Tibial nerve (tissue), 4 donors: ENCODE measurements at regions not wholly inside any gene's neighbourhood (a gene's known extent, or its start where the extent isn't known, plus 50 kb on each side); places are given as distances from the start of the nearest gene placed in this dataset.

ENCODE experiments used
- DNase-seq, 2 donors: peaks; one replicate each; pipeline ENCODE4 v3.0.0-alpha.2; 2019; ENCODE audit warnings: low spot score in 2 of 2
- H3K27ac ChIP-seq, 4 donors: fragments of 200-600 bp; sonication (generic) in 3 of 4; one replicate each; pipeline ENCODE4 v1.5.1; 2017 to 2019; ENCODE audit warnings: mild to moderate bottlenecking in 1 of 4
- H3K27me3 ChIP-seq, 2 donors: fragments of 200-600 bp; sonication (generic) in 1 of 2; one replicate each; pipeline versions ENCODE4 v1.5.1 to v1.6.0; 2017 to 2019
- H3K36me3 ChIP-seq, 3 donors: fragments of 200-600 bp; sonication (generic); one replicate each; pipeline ENCODE4 v1.5.1; 2018 to 2019
- H3K4me1 ChIP-seq, 4 donors: fragments of 200-600 bp; sonication (generic) in 3 of 4; one replicate each; pipeline ENCODE4 v1.5.1; 2017 to 2019
- H3K4me3 ChIP-seq, 4 donors: fragments of 200-600 bp; sonication (generic) in 3 of 4; one replicate each; pipeline ENCODE4 v1.5.1; 2017 to 2019; ENCODE audit warnings: mild to moderate bottlenecking in 1 of 4, moderate library complexity in 1 of 4
- H3K9me3 ChIP-seq, 4 donors: fragments of 200-600 bp; sonication (generic) in 3 of 4; one replicate each; pipeline ENCODE4 v1.5.1; 2017 to 2019
- EP300 ChIP-seq, 2 donors: sonication (generic); formaldehyde crosslinking; IDR thresholded peaks; one replicate each; pipeline ENCODE4 v1.6.1; 2017; ENCODE audit warnings: antibody characterized with exemption in 2 of 2, mild to moderate bottlenecking in 1 of 2
- POLR2A ChIP-seq, 2 donors: fragments of 450-650 bp; IDR thresholded peaks; one replicate each; pipeline ENCODE4 v1.6.1; 2017; ENCODE audit warnings: antibody characterized with exemption in 2 of 2, mild to moderate bottlenecking in 2 of 2, moderate library complexity in 2 of 2
- WGBS, 2 donors: methylation state at CpG; one replicate each; pipeline ENCODE4 v1.1.5; 2018; 5-methylcytosine and 5-hydroxymethylcytosine counted together
- TF ChIP-seq, protein P1 (sequence below), 5 experiments: fragments of 200-600 bp in 3 of 5; fragments of 450-650 bp in 2 of 5; sonication (generic) in 3 of 5; IDR thresholded peaks; one replicate each; pipeline ENCODE4 v1.5.1; 2016 to 2019; ENCODE audit warnings: antibody characterized with exemption in 5 of 5, mild to moderate bottlenecking in 3 of 5, moderate library complexity in 2 of 5

DNA sequence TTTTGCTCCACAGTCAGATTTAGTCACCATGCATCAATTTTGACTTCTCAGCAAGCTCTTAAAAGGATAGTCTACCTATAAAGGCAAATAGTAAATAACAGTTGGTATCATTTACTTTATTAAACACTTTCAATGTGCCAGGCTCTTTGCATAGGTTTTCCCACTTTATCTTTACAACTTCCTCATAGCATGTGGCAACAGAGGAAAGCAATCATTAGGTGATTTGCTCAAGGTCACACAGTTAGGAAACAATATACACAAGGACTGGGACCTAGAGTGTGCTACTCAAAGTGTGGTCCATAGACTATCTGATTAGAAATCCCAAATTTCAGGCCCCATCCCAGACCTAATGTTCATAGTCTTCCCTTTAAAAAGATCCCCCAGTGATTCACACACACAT, 212.3 kb downstream of the MTERF1 start:
- Histone ChIP-seq H3K27ac (no peak overlapping the region), H3K36me3 (no peaks in the 10 kb centered on the region), H3K4me3 (no peak overlapping the region), H3K27me3 (no peaks in the 10 kb centered on the region), H3K4me1 (no peaks in the 10 kb centered on the region), H3K9me3 (no peaks in the 10 kb centered on the region)
- TF ChIP-seq, protein P1, sequence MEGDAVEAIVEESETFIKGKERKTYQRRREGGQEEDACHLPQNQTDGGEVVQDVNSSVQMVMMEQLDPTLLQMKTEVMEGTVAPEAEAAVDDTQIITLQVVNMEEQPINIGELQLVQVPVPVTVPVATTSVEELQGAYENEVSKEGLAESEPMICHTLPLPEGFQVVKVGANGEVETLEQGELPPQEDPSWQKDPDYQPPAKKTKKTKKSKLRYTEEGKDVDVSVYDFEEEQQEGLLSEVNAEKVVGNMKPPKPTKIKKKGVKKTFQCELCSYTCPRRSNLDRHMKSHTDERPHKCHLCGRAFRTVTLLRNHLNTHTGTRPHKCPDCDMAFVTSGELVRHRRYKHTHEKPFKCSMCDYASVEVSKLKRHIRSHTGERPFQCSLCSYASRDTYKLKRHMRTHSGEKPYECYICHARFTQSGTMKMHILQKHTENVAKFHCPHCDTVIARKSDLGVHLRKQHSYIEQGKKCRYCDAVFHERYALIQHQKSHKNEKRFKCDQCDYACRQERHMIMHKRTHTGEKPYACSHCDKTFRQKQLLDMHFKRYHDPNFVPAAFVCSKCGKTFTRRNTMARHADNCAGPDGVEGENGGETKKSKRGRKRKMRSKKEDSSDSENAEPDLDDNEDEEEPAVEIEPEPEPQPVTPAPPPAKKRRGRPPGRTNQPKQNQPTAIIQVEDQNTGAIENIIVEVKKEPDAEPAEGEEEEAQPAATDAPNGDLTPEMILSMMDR (IDR thresholded peaks at IDR 0.05), result no peak
- no peak for TF ChIP-seq POLR2A (IDR thresholded peaks at IDR 0.05)
- TF ChIP-seq EP300 (IDR thresholded peaks at IDR 0.05), result no peak
- DNase-seq, result no peak

DNA sequence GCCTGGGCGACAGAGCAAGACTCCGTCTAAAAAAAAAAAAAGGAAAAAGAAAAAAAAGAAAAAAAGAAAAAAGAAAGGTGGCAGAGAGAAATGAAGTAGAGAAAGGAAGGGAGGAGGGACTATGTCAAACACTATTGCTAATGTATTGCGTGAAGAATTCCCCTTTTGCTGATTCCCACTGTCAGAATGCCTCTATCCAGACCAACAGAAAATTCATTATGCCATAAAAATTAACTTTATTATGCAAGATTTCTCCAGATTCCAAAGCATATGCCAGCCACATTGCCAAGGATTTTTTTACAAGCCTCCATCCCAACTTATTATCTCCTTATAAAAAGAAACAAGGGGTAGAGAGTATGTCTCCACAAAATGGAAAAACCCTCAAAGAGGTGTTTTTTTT, 209.3 kb downstream of the MTERF1 start:
- no peak overlapping the region for H3K27ac ChIP-seq
- H3K36me3 ChIP-seq, result no peaks in the 10 kb centered on the region
- no peaks in the 10 kb centered on the region for H3K9me3 ChIP-seq
- no peak for DNase-seq
- H3K4me1 ChIP-seq, result no peaks in the 10 kb centered on the region
- 89 to 93% methylated on average over 3 of the region's 3 CpGs for WGBS, 2 donors
- H3K4me3 ChIP-seq, result no peak overlapping the region
- TF ChIP-seq EP300 (IDR thresholded peaks at IDR 0.05) (no peak), POLR2A (IDR thresholded peaks at IDR 0.05) (no peak)
- TF ChIP-seq, protein P1 (IDR thresholded peaks at IDR 0.05), result no peak
- no peaks in the 10 kb centered on the region for H3K27me3 ChIP-seq

DNA sequence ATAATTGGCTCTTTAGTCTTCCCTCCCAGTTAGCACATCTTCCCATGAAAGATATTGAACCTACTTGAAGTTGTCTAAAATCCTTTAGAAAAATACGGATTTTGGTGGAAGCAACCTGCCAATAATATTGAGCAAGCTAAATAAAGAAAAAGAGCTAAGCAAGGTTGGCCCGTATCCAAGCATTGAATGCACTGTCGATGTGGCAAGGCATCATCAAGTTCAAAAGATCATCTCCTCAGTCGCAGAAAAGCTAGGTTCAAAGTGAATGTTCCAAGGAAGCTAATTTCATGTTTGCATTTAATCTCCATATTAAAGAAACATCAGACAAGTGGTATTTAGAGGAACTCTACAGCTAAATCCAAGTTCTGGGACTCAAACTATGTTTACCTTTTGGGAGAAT, 206.0 kb downstream of the MTERF1 start:
- H3K4me1 ChIP-seq, result no peaks in the 10 kb centered on the region
- 32 to 39% methylated on average over 4 of the region's 4 CpGs for WGBS, 2 donors
- no peak for DNase-seq
- H3K27ac ChIP-seq, result no peak overlapping the region
- peaks cover 0 to under 1% (median 0%) of the 10 kb centered on the region in 4 donors for H3K9me3 ChIP-seq
- no peak overlapping the region for H3K4me3 ChIP-seq
- TF ChIP-seq EP300 (IDR thresholded peaks at IDR 0.05) (no peak), POLR2A (IDR thresholded peaks at IDR 0.05) (no peak)
- TF ChIP-seq, protein P1 (IDR thresholded peaks at IDR 0.05), result no peak
- H3K36me3 ChIP-seq, result no peaks in the 10 kb centered on the region
- no peaks in the 10 kb centered on the region for H3K27me3 ChIP-seq

DNA sequence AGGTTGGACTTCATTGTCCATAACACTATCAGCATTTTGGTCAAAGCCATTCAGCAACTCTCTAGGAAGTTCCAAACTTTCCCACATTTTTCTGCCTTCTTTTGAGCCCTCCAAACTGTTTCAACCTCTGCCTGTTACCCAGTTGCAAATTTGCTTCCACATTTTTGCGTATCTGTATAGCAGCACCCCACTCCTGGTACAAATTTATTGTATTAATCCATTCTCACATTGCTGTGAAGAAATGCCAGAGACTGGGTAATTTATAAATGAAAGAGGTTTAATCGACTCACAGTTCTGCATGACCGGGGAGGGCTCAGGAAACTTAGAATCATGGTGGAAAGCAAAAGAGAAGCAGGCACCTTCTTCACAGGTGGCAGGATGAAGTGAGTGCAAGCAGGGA, 198.8 kb downstream of the MTERF1 start:
- H3K9me3 ChIP-seq, result peaks cover 0 to 29% (median 9%) of the 10 kb centered on the region in 4 donors
- H3K36me3 ChIP-seq, result peaks cover 0 to 12% (median 0%) of the 10 kb centered on the region in 3 donors
- no peak overlapping the region for H3K4me3 ChIP-seq
- no peak overlapping the region for H3K27ac ChIP-seq
- no peak for DNase-seq
- no peaks in the 10 kb centered on the region for H3K27me3 ChIP-seq
- 94 to 100% methylated on average over 3 of the region's 3 CpGs for WGBS, 2 donors
- TF ChIP-seq POLR2A (IDR thresholded peaks at IDR 0.05), result no peak
- H3K4me1 ChIP-seq, result no peaks in the 10 kb centered on the region

DNA sequence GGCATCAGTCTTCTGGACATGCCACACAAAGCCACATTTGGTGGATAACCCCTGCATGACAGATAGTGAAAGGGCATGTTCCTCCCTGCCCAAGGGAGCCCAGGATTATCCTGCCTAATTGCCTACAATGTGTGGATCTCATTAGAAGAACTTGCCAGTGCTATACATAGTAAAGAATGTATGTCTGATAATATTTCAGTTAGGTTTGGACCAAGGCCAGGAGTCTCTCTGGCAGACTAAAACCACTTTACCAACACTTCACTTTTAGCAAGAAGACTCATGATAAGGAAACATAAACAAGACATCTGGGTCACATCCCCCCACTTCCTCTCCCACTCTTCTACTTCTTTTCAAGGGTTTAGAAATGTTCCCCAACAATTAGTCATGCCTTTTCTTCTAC, 196.7 kb downstream of the MTERF1 start:
- H3K9me3 ChIP-seq, result peaks cover 0 to 33% (median 9%) of the 10 kb centered on the region in 4 donors
- peaks cover 0 to 12% (median 0%) of the 10 kb centered on the region in 3 donors for H3K36me3 ChIP-seq
- H3K27me3 ChIP-seq, result no peaks in the 10 kb centered on the region
- no peak overlapping the region for H3K4me3 ChIP-seq
- no peak overlapping the region for H3K27ac ChIP-seq
- no peaks in the 10 kb centered on the region for H3K4me1 ChIP-seq
- no peak for DNase-seq
- TF ChIP-seq EP300 (IDR thresholded peaks at IDR 0.05), result no peak
- no peak for TF ChIP-seq POLR2A (IDR thresholded peaks at IDR 0.05)
- TF ChIP-seq, protein P1 (IDR thresholded peaks at IDR 0.05), result no peak

DNA sequence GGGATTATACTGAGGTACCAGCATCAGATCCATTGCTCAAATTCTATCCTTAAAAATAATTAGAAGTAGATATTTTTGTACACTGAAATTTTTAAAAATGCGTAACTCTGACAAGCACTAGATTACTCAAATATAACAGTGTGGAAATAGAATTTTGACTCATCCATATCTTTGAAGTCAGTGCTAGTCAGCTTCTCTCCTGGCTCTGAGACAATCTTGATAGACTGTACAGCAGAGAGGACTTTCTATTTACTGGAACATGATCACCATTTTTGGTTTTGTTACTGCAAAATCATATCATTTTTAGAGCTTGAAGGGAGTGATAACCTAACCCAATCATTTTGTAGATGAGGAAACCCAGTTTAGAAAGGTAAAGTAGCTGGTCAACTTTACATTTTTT, 195.0 kb downstream of the MTERF1 start:
- no peak overlapping the region for H3K4me3 ChIP-seq

More for the DNA sequence above, 195.0 kb downstream of the MTERF1 start:
- Histone ChIP-seq H3K27me3 (no peaks in the 10 kb centered on the region), H3K36me3 (peaks cover 0 to 12% (median 0%) of the 10 kb centered on the region in 3 donors), H3K9me3 (peaks cover 0 to 27% (median 9%) of the 10 kb centered on the region in 4 donors), H3K27ac (no peak overlapping the region), H3K4me1 (no peaks in the 10 kb centered on the region)
- no peak for DNase-seq
- TF ChIP-seq, protein P1 (IDR thresholded peaks at IDR 0.05), result no peak
- TF ChIP-seq EP300 (IDR thresholded peaks at IDR 0.05) (no peak), POLR2A (IDR thresholded peaks at IDR 0.05) (no peak)
- 98% methylated on average over 1 of the region's 1 CpG for WGBS, 2 donors
